ENCODE measurements at regions not wholly inside any gene's neighbourhood (a gene's known extent, or its start where the extent isn't known, plus 50 kb on each side); places are given as distances from the start of the nearest gene placed in this dataset.
"Not testable (repeated sequence)": the region's sequence is repeated elsewhere in the genome, so short reads cannot be mapped to it uniquely, and the experiment has no call there.

DNA sequence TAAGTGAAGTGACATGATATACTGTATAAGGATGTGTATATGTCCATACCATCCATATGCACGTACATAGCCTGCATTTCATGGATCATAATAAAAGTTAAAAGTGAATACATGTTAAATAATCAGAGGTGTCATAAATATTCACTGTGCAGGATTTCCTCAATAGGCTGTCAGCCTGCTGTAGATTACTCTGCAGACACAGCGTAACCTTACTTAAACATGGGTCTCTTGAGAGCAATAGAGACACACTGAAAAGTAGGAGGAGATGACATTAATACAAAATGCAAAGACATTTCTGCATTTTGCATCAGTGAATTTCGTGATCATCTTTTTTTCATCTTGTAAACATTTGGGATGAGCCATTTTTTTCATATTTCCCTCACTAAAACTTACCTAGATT, 955.2 kb upstream of the DIAPH2 start:
- no peaks in the 10 kb centered on the region for H3K9me3 ChIP-seq (ENCODE audit: control insufficient read depth in 3 of 3, low read length in 3 of 3)
- peaks cover 0 to 6% (median 0%) of the 10 kb centered on the region in 3 donors for H3K27me3 ChIP-seq (ENCODE audit: control insufficient read depth in 3 of 3, insufficient read depth in 3 of 3, low read length in 3 of 3)
- H3K4me3 ChIP-seq (ENCODE audit: low read length in 3 of 3), result no peak overlapping the region
- no peak overlapping the region for H3K27ac ChIP-seq (ENCODE audit: low read depth, low read length)
- no peaks in the 10 kb centered on the region for H3K4me1 ChIP-seq (ENCODE audit: control insufficient read depth in 3 of 3, insufficient read depth in 3 of 3, low read length in 3 of 3)
- no peaks in the 10 kb centered on the region for H3K36me3 ChIP-seq (ENCODE audit: control insufficient read depth in 3 of 3, insufficient read depth in 3 of 3, low read length in 3 of 3)
- H3K9ac ChIP-seq (ENCODE audit: low read depth in 1 of 3, low read length in 3 of 3), result no peak overlapping the region

DNA sequence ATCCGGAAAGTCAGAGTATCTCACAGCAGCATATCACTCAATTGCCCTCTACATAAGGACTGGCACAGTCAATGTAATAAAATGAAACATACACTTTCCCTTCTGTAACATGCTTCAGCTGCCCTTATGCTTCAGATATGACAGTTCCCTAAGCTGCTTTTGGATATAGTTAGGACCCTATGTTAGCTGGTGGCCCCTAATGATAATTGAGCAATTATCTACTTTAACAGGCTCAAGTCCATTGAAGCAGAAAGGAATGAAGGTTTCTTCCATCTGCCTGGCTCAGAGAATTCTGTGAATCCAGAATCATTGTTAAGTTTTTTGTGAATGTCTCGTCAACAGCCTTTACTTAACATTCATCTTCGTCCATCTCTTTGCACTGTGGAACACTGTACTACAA, 951.2 kb upstream of the DIAPH2 start:
- H3K27ac ChIP-seq (ENCODE audit: low read depth, low read length), result no peak overlapping the region
- H3K9me3 ChIP-seq (ENCODE audit: control insufficient read depth in 3 of 3, low read length in 3 of 3), result no peaks in the 10 kb centered on the region
- peaks cover 0 to 6% (median 0%) of the 10 kb centered on the region in 3 donors for H3K27me3 ChIP-seq (ENCODE audit: control insufficient read depth in 3 of 3, insufficient read depth in 3 of 3, low read length in 3 of 3)
- no peak overlapping the region for H3K9ac ChIP-seq (ENCODE audit: low read depth in 1 of 3, low read length in 3 of 3)
- H3K4me1 ChIP-seq (ENCODE audit: control insufficient read depth in 3 of 3, insufficient read depth in 3 of 3, low read length in 3 of 3), result no peaks in the 10 kb centered on the region
- H3K36me3 ChIP-seq (ENCODE audit: control insufficient read depth in 3 of 3, insufficient read depth in 3 of 3, low read length in 3 of 3), result no peaks in the 10 kb centered on the region
- no peak overlapping the region for H3K4me3 ChIP-seq (ENCODE audit: low read length in 3 of 3)

- no peaks in the 10 kb centered on the region for H3K36me3 ChIP-seq (ENCODE audit: control insufficient read depth in 3 of 3, insufficient read depth in 3 of 3, low read length in 3 of 3)
- no peak overlapping the region for H3K27ac ChIP-seq (ENCODE audit: low read depth, low read length)
Measured at GRCh38 chrX:95754411-95754810, 930.2 kb upstream of the DIAPH2 start.

DNA sequence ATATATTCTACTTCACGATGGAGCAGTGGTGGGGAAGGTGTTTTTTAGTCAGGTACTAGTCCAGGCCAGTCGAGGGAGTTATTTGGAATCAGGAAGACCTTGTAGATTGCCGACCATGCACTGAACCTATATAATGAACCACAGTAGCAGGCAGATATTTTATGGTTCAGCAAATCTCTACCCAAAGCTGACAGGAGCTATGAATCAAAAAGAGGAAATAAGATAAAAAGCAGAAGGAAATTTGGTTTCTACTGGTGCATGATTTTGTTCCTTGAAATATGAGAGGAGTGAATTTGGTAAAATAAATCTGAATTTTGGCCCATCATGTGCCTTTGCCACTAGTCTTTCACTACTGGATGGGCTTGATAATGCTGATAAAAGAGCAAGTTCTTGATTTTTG, 924.3 kb upstream of the DIAPH2 start:
- Histone ChIP-seq H3K9me3 (ENCODE audit: control insufficient read depth in 3 of 3, low read length in 3 of 3) (no peaks in the 10 kb centered on the region), H3K36me3 (ENCODE audit: control insufficient read depth in 3 of 3, insufficient read depth in 3 of 3, low read length in 3 of 3) (no peaks in the 10 kb centered on the region), H3K4me1 (ENCODE audit: control insufficient read depth in 3 of 3, insufficient read depth in 3 of 3, low read length in 3 of 3) (no peaks in the 10 kb centered on the region), H3K27me3 (ENCODE audit: control insufficient read depth in 3 of 3, insufficient read depth in 3 of 3, low read length in 3 of 3) (no peaks in the 10 kb centered on the region), H3K9ac (ENCODE audit: low read depth in 1 of 3, low read length in 3 of 3) (no peak overlapping the region), H3K4me3 (ENCODE audit: low read length in 3 of 3) (no peak overlapping the region), H3K27ac (ENCODE audit: low read depth, low read length) (no peak overlapping the region)

More at GRCh38 chrX:95754411-95754810, 930.2 kb upstream of the DIAPH2 start:
- Histone ChIP-seq H3K9me3 (ENCODE audit: control insufficient read depth in 3 of 3, low read length in 3 of 3) (peaks cover 0 to 3% (median 0%) of the 10 kb centered on the region in 3 donors), H3K9ac (ENCODE audit: low read depth in 1 of 3, low read length in 3 of 3) (no peak overlapping the region), H3K4me1 (ENCODE audit: control insufficient read depth in 3 of 3, insufficient read depth in 3 of 3, low read length in 3 of 3) (no peaks in the 10 kb centered on the region), H3K27me3 (ENCODE audit: control insufficient read depth in 3 of 3, insufficient read depth in 3 of 3, low read length in 3 of 3) (no peaks in the 10 kb centered on the region), H3K4me3 (ENCODE audit: low read length in 3 of 3) (no peak overlapping the region)

- Histone ChIP-seq H3K4me1 (ENCODE audit: control insufficient read depth in 3 of 3, insufficient read depth in 3 of 3, low read length in 3 of 3) (no peaks in the 10 kb centered on the region), H3K27ac (ENCODE audit: low read depth, low read length) (no peak overlapping the region), H3K36me3 (ENCODE audit: control insufficient read depth in 3 of 3, insufficient read depth in 3 of 3, low read length in 3 of 3) (no peaks in the 10 kb centered on the region), H3K9me3 (ENCODE audit: control insufficient read depth in 3 of 3, low read length in 3 of 3) (no peaks in the 10 kb centered on the region), H3K4me3 (ENCODE audit: low read length in 3 of 3) (no peak overlapping the region), H3K27me3 (ENCODE audit: control insufficient read depth in 3 of 3, insufficient read depth in 3 of 3, low read length in 3 of 3) (no peaks in the 10 kb centered on the region), H3K9ac (ENCODE audit: low read depth in 1 of 3, low read length in 3 of 3) (no peak overlapping the region)
Measured at GRCh38 chrX:95762716-95763115, 921.9 kb upstream of the DIAPH2 start.

DNA sequence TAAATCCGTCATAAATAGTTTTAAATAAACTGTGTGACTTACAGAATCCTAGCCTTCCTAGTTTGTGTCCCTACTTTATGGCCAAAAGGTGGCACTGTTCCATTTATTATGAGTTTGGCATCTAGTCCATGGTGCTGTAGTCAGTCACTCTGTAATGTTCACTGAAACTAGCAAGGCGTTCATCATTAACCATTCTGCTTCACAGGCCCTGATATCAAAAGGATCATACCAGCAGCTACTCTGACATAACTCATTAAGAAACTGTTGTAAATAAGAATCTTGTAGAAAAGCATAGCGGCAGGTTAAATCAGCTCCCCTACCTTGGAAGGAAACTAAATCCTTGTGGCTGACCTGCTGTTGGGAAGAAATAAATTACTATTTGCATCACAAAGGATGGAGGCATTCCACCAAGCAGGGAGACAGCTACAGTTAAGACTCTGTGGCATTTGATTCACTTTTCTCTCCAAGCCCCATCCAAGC, 919.6 kb upstream of the DIAPH2 start:
- H3K36me3 ChIP-seq (ENCODE audit: control insufficient read depth in 3 of 3, insufficient read depth in 3 of 3, low read length in 3 of 3), result no peaks in the 10 kb centered on the region
- no peak overlapping the region for H3K9ac ChIP-seq (ENCODE audit: low read depth in 1 of 3, low read length in 3 of 3)
- H3K27me3 ChIP-seq (ENCODE audit: control insufficient read depth in 3 of 3, insufficient read depth in 3 of 3, low read length in 3 of 3), result no peaks in the 10 kb centered on the region
- no peaks in the 10 kb centered on the region for H3K9me3 ChIP-seq (ENCODE audit: control insufficient read depth in 3 of 3, low read length in 3 of 3)
- H3K4me1 ChIP-seq (ENCODE audit: control insufficient read depth in 3 of 3, insufficient read depth in 3 of 3, low read length in 3 of 3), result no peaks in the 10 kb centered on the region
- no peak overlapping the region for H3K4me3 ChIP-seq (ENCODE audit: low read length in 3 of 3)
- H3K27ac ChIP-seq (ENCODE audit: low read depth, low read length), result no peak overlapping the region

GRCh38 chrX:95771198-95771597, 913.4 kb upstream of the DIAPH2 start:
- H3K4me3 ChIP-seq (ENCODE audit: low read length in 3 of 3); H3K27ac ChIP-seq (ENCODE audit: low read depth, low read length); H3K27me3 ChIP-seq (ENCODE audit: control insufficient read depth in 3 of 3, insufficient read depth in 3 of 3, low read length in 3 of 3); H3K4me1 ChIP-seq (ENCODE audit: control insufficient read depth in 3 of 3, insufficient read depth in 3 of 3, low read length in 3 of 3); H3K9me3 ChIP-seq (ENCODE audit: control insufficient read depth in 3 of 3, low read length in 3 of 3); H3K9ac ChIP-seq (ENCODE audit: low read depth in 1 of 3, low read length in 3 of 3); H3K36me3 ChIP-seq (ENCODE audit: control insufficient read depth in 3 of 3, insufficient read depth in 3 of 3, low read length in 3 of 3): not testable (repeated sequence)

GRCh38 chrX:95791876-95792275, 892.8 kb upstream of the DIAPH2 start:
- H3K27me3 ChIP-seq (ENCODE audit: control insufficient read depth in 3 of 3, insufficient read depth in 3 of 3, low read length in 3 of 3), result no peaks in the 10 kb centered on the region
- H3K9ac ChIP-seq (ENCODE audit: low read depth in 1 of 3, low read length in 3 of 3), result no peak overlapping the region
- no peaks in the 10 kb centered on the region for H3K36me3 ChIP-seq (ENCODE audit: control insufficient read depth in 3 of 3, insufficient read depth in 3 of 3, low read length in 3 of 3)
- H3K27ac ChIP-seq (ENCODE audit: low read depth, low read length), result no peak overlapping the region
- H3K9me3 ChIP-seq (ENCODE audit: control insufficient read depth in 3 of 3, low read length in 3 of 3), result no peaks in the 10 kb centered on the region
- no peaks in the 10 kb centered on the region for H3K4me1 ChIP-seq (ENCODE audit: control insufficient read depth in 3 of 3, insufficient read depth in 3 of 3, low read length in 3 of 3)
- H3K4me3 ChIP-seq (ENCODE audit: low read length in 3 of 3), result no peak overlapping the region

DNA sequence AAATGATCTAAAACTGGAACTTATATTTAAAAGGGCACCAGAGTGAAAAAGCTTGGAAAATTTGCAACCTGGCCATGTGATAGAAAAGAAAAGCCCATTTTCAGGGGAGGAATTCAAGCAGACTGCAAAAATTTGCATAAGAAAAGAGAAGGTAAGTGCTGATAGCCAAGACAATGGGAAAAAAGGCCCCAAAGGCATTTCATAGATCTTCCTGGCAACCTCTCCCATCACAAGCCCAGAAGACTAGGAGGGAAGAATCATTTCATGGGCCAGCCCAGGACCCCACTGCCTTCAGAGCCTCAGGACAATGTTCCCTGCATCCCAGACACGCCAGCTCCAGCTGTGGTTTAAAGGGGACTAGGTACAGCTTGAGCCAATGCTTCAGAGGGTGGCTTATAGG, 887.3 kb upstream of the DIAPH2 start:
- Histone ChIP-seq H3K27ac (ENCODE audit: low read depth, low read length) (no peak overlapping the region), H3K4me3 (ENCODE audit: low read length in 3 of 3) (no peak overlapping the region), H3K9ac (ENCODE audit: low read depth in 1 of 3, low read length in 3 of 3) (no peak overlapping the region), H3K36me3 (ENCODE audit: control insufficient read depth in 3 of 3, insufficient read depth in 3 of 3, low read length in 3 of 3) (no peaks in the 10 kb centered on the region), H3K4me1 (ENCODE audit: control insufficient read depth in 3 of 3, insufficient read depth in 3 of 3, low read length in 3 of 3) (no peaks in the 10 kb centered on the region), H3K9me3 (ENCODE audit: control insufficient read depth in 3 of 3, low read length in 3 of 3) (no peaks in the 10 kb centered on the region), H3K27me3 (ENCODE audit: control insufficient read depth in 3 of 3, insufficient read depth in 3 of 3, low read length in 3 of 3) (no peaks in the 10 kb centered on the region)

DNA sequence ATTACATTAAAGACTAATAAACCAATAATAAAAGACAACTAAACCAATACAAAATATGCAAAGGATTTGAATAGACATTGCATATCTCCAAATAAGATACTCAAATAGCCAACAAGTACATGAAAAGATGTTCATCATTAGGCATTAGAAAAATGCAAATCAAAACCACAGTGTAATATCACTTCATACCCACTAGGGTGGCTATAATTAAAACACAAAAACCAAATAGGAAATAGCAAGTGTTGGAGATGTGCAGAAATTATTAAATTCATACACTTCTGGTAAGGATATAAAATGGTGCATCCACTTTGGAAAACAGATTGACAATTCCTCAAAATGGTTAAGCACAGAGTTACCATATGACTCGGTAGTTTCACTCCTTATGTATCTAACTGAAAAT, 860.8 kb upstream of the DIAPH2 start:
- H3K36me3 ChIP-seq (ENCODE audit: control insufficient read depth in 3 of 3, insufficient read depth in 3 of 3, low read length in 3 of 3), result no peaks in the 10 kb centered on the region
- no peaks in the 10 kb centered on the region for H3K4me1 ChIP-seq (ENCODE audit: control insufficient read depth in 3 of 3, insufficient read depth in 3 of 3, low read length in 3 of 3)
- no peaks in the 10 kb centered on the region for H3K9me3 ChIP-seq (ENCODE audit: control insufficient read depth in 3 of 3, low read length in 3 of 3)
- no peak overlapping the region for H3K4me3 ChIP-seq (ENCODE audit: low read length in 3 of 3)
- no peaks in the 10 kb centered on the region for H3K27me3 ChIP-seq (ENCODE audit: control insufficient read depth in 3 of 3, insufficient read depth in 3 of 3, low read length in 3 of 3)
- H3K27ac ChIP-seq (ENCODE audit: low read depth, low read length), result no peak overlapping the region
- H3K9ac ChIP-seq (ENCODE audit: low read depth in 1 of 3, low read length in 3 of 3), result no peak overlapping the region

DNA sequence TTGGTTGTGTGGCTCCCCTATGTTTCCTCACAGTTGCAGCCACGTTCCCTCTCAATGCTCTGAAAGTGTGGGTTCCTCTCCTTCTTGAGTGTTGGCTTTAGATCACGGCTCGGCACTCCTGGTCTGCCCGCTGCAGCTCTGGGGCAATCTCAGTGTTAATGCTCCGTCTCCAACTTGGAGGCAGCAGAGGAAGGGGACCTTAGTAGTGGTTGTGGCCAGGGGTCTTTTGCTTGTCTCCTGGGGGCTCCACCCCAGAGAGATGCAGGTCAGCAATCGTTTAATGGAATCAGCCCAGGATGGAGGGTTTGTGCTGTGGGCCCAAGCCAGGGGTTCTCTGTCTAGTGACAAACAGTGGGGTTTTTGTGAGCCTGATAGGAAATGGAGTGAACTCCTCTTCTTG, 849.4 kb upstream of the DIAPH2 start:
- Histone ChIP-seq H3K36me3 (ENCODE audit: control insufficient read depth in 3 of 3, insufficient read depth in 3 of 3, low read length in 3 of 3) (no peaks in the 10 kb centered on the region), H3K4me3 (ENCODE audit: low read length in 3 of 3) (no peak overlapping the region), H3K27ac (ENCODE audit: low read depth, low read length) (no peak overlapping the region), H3K9ac (ENCODE audit: low read depth in 1 of 3, low read length in 3 of 3) (no peak overlapping the region), H3K4me1 (ENCODE audit: control insufficient read depth in 3 of 3, insufficient read depth in 3 of 3, low read length in 3 of 3) (no peaks in the 10 kb centered on the region), H3K27me3 (ENCODE audit: control insufficient read depth in 3 of 3, insufficient read depth in 3 of 3, low read length in 3 of 3) (no peaks in the 10 kb centered on the region), H3K9me3 (ENCODE audit: control insufficient read depth in 3 of 3, low read length in 3 of 3) (no peaks in the 10 kb centered on the region)

Data from skeletal muscle tissue (tissue), 3 donors.